Activated T-helper 2 cell treated with anti-CD3 and anti-CD28 coated beads, Interferon-gamma antibody, Interleukin-2, Interleukin-4, amounts not matched to agents 10 μg/mL and 5 μg/mL and 100 μg/mL, durations not matched to agents 14 hours and 24 hours and 36 hours (primary cell): ENCODE measurements at regions not wholly inside any gene's neighbourhood (a gene's known extent, or its start where the extent isn't known, plus 50 kb on each side); places are given as distances from the start of the nearest gene placed in this dataset.

ENCODE experiments used
- DNase-seq: peaks from one replicate; pipeline ENCODE4 v3.0.0; 2021; ENCODE audit warnings: low spot score
- H3K27ac Mint-ChIP-seq: one replicate; pipeline ENCODE4 v1.8.0; 2021; ENCODE audit warnings: mixed read lengths
- H3K27me3 Mint-ChIP-seq: one replicate; pipeline ENCODE4 v1.8.0; 2021; ENCODE audit warnings: low read depth, mixed read lengths
- H3K36me3 Mint-ChIP-seq: one replicate; pipeline ENCODE4 v1.8.0; 2021; ENCODE audit warnings: low read depth, mixed read lengths
- H3K4me1 Mint-ChIP-seq: one replicate; pipeline ENCODE4 v1.8.0; 2021; ENCODE audit warnings: low read depth, mixed read lengths
- H3K4me3 Mint-ChIP-seq: one replicate; pipeline ENCODE4 v1.8.0; 2021; ENCODE audit warnings: low read depth, mild to moderate bottlenecking, moderate library complexity, mixed read lengths
- H3K9me3 Mint-ChIP-seq: one replicate; pipeline ENCODE4 v1.8.0; 2021; ENCODE audit warnings: mixed read lengths
- intact Hi-C: fragments of 100-400 bp; cut with micrococcal nuclease; formaldehyde crosslinking; loops from one replicate; pipeline ENCODE4 v1.15.1; 2023

DNA sequence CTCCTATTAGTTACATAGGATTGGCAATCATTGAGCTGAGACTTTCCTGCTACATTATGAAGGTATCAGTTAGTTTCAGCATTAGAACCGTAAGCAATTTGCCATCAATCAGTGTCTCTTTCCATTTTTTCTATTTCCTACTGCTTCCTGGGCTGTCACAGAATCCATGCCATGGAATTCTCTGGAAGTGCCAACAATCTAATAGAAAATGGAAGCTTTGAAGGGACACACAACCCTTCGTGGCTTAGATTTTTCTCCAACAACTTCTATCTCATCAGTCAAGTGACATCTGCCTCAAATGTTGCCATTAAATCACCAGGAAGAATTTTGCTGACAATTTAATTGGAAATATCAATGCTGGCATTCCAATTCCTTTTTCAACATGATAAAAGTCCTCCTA, 183.5 kb upstream of the PARD3B start:
- H3K36me3 Mint-ChIP-seq, result no peaks in the 10 kb centered on the region
- H3K27me3 Mint-ChIP-seq, result peaks cover 1% of the 10 kb centered on the region
- H3K4me3 Mint-ChIP-seq, result no peak overlapping the region

DNA sequence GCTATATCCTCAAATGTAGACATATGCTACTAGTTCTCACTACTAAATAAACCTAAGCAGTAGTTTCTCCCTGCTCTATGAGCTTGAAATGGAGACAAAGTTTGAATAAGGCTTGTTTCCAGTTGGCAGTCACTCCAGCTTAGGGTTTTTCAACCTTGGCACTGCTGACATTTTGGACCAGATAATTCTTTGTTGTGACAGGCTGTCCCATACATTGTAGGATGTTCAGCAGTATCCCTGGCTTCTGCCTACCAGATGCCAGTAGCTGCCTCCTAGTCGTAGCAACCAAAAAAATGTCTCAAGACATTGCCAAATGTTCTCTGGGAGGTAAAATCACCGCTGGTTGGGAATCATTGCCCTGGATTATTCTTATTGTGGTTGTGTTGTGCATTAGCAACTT, 182.7 kb upstream of the PARD3B start:
- Mint-ChIP-seq H3K9me3 (no peaks in the 10 kb centered on the region), H3K4me1 (no peaks in the 10 kb centered on the region), H3K4me3 (no peak overlapping the region), H3K27ac (no peak overlapping the region), H3K27me3 (peaks cover 1% of the 10 kb centered on the region), H3K36me3 (no peaks in the 10 kb centered on the region)
- DNase-seq, result no peak
- intact Hi-C loops, result no loop called here

More for the DNA sequence above, 183.5 kb upstream of the PARD3B start:
- no peak for DNase-seq
- no peak overlapping the region for H3K27ac Mint-ChIP-seq
- no peaks in the 10 kb centered on the region for H3K9me3 Mint-ChIP-seq
- no peaks in the 10 kb centered on the region for H3K4me1 Mint-ChIP-seq
- intact Hi-C loops, result no loop called here

DNA sequence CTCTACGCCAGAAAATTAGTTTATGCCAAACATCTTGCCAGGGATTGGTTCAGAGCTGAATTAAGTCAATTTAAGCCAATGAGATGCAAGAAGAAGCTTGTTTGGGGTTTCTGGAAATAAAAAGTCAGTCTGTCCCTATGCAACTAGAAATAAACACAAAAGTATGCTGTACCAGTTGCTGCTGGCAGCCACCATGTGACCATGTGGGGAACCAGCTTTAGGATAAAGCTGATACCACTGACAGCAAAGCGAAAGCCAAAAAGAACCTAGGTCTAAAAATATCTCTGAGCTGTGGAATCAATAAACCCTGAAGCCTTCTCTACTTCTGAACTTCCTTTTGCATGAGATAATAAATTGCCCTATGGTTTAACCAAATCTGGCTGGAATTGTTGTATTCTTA, 181.8 kb upstream of the PARD3B start:
- no peak overlapping the region for H3K27ac Mint-ChIP-seq

GRCh38 chr2:204364860-204365535, 180.3 kb upstream of the PARD3B start:
- intact Hi-C loops, result no loop called here
- no peak overlapping the region for H3K27ac Mint-ChIP-seq
- H3K4me1 Mint-ChIP-seq, result no peaks in the 10 kb centered on the region
- H3K4me3 Mint-ChIP-seq, result no peak overlapping the region
- peaks cover 2% of the 10 kb centered on the region for H3K27me3 Mint-ChIP-seq
- no peak for DNase-seq
- H3K9me3 Mint-ChIP-seq, result no peaks in the 10 kb centered on the region
- H3K36me3 Mint-ChIP-seq, result no peaks in the 10 kb centered on the region

More for the DNA sequence above, 181.8 kb upstream of the PARD3B start:
- Mint-ChIP-seq H3K4me1 (no peaks in the 10 kb centered on the region), H3K36me3 (no peaks in the 10 kb centered on the region), H3K27me3 (peaks cover 1% of the 10 kb centered on the region), H3K9me3 (no peaks in the 10 kb centered on the region), H3K4me3 (no peak overlapping the region)
- intact Hi-C loops, result no loop called here
- DNase-seq, result no peak

DNA sequence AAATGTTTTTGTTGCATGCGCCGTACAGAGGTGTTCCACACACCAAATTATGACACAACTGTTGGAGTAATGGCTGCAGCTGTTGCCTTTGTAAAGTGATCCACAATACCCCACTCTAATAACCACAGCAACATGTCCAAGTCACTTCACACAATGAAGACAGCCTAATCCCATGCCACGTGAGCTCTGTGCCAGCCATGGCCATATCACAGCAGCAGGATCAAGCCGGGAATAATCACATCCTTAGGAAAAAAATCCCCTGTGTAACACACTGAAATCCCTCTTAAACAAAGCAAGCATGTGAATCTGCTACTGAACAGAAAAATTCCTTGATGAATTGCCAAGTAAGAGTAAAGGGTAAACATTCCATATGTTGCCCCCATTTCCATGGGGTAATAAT, 179.5 kb upstream of the PARD3B start:
- Mint-ChIP-seq H3K27me3 (peaks cover 5% of the 10 kb centered on the region), H3K4me1 (no peaks in the 10 kb centered on the region), H3K36me3 (no peaks in the 10 kb centered on the region), H3K27ac (no peak overlapping the region), H3K4me3 (no peak overlapping the region), H3K9me3 (no peaks in the 10 kb centered on the region)
- no peak for DNase-seq
- intact Hi-C loops, result no loop called here

GRCh38 chr2:204367466-204367865, 177.8 kb upstream of the PARD3B start:
- intact Hi-C loops, result no loop called here
- Mint-ChIP-seq H3K9me3 (no peaks in the 10 kb centered on the region), H3K36me3 (no peaks in the 10 kb centered on the region), H3K27me3 (peaks cover 8% of the 10 kb centered on the region), H3K4me3 (no peak overlapping the region), H3K4me1 (no peaks in the 10 kb centered on the region), H3K27ac (no peak overlapping the region)
- no peak for DNase-seq

GRCh38 chr2:204370172-204370718, 175.0 kb upstream of the PARD3B start:
- no peak overlapping the region for H3K27ac Mint-ChIP-seq
- intact Hi-C loops, result no loop called here
- H3K4me3 Mint-ChIP-seq, result no peak overlapping the region
- no peaks in the 10 kb centered on the region for H3K4me1 Mint-ChIP-seq
- H3K27me3 Mint-ChIP-seq, result peaks cover 6% of the 10 kb centered on the region
- DNase-seq, result no peak
- H3K9me3 Mint-ChIP-seq, result no peaks in the 10 kb centered on the region
- no peaks in the 10 kb centered on the region for H3K36me3 Mint-ChIP-seq

GRCh38 chr2:204373942-204374341, 171.3 kb upstream of the PARD3B start:
- intact Hi-C loops, result no loop called here
- Mint-ChIP-seq H3K9me3 (no peaks in the 10 kb centered on the region), H3K4me3 (no peak overlapping the region), H3K4me1 (no peaks in the 10 kb centered on the region), H3K36me3 (no peaks in the 10 kb centered on the region), H3K27me3 (peaks cover 6% of the 10 kb centered on the region), H3K27ac (no peak overlapping the region)
- no peak for DNase-seq

DNA sequence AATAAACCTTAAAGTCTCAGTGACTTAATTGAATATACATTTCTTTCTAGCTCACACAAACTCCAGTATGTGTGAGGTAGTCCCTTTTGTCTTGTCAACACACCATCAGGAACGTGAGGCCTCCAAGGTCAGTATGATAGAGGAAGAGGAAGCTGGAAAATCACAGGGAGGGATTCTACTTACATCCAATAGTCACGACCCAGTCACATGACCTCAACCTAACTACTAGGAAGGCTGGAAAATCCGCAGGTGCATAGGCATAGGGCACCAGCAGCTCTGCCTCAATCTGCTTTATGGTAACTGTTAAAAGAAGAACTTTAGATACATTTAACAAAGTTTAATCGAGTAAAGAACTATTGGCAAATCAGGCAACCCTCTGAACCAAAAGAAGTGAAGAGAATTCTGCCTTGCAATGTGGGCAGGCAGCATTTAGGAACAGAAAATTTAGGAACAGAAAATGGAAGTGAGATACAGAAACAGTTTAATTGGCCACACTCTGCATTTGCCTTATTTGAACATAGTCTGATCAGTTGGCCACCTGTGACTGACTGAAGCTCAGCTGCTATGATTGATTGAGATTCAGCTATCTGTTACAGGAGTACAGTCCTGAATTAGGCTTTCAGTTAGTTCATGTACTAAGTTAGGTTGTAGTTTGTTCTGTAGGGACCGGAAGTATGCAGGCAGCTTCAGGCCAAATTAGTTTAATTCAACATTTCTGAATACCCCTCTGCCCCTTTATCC, 165.0 kb upstream of the PARD3B start:
- intact Hi-C loops, result no loop called here
- Mint-ChIP-seq H3K27me3 (peaks cover 1% of the 10 kb centered on the region), H3K4me1 (no peaks in the 10 kb centered on the region), H3K27ac (no peak overlapping the region), H3K9me3 (no peaks in the 10 kb centered on the region), H3K4me3 (no peak overlapping the region), H3K36me3 (no peaks in the 10 kb centered on the region)
- no peak for DNase-seq

DNA sequence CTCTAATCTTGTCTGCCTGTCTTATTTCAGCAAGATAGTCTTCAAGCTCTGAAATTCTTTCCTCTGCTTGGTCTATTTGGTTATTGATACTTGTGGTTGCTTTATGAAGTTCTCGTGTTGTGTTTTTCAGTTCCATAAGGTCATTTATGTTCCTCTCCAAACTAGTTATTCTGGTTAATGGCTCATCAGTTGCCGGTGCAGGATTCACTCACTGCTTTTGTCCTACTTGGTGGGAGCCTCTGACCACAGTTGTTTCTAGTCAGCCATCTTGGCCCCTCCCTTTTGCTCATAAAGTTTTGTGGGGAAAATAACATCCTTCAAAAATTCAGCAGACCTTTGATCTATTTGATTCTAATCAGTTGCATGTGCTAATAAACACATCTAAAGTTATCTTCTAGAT, 158.6 kb upstream of the PARD3B start:
- intact Hi-C loops, result no loop called here
- H3K27me3 Mint-ChIP-seq, result peaks cover 4% of the 10 kb centered on the region
- no peaks in the 10 kb centered on the region for H3K4me1 Mint-ChIP-seq

GRCh38 chr2:204389120-204389519, 156.2 kb upstream of the PARD3B start:
- peaks cover 7% of the 10 kb centered on the region for H3K27me3 Mint-ChIP-seq
- no peaks in the 10 kb centered on the region for H3K4me1 Mint-ChIP-seq
- no peaks in the 10 kb centered on the region for H3K36me3 Mint-ChIP-seq
- H3K4me3 Mint-ChIP-seq, result no peak overlapping the region
- no peak overlapping the region for H3K27ac Mint-ChIP-seq
- no peaks in the 10 kb centered on the region for H3K9me3 Mint-ChIP-seq
- no peak for DNase-seq
- intact Hi-C loops, result no loop called here

More for the DNA sequence above, 158.6 kb upstream of the PARD3B start:
- H3K27ac Mint-ChIP-seq, result no peak overlapping the region
- no peaks in the 10 kb centered on the region for H3K9me3 Mint-ChIP-seq
- H3K4me3 Mint-ChIP-seq, result no peak overlapping the region
- no peaks in the 10 kb centered on the region for H3K36me3 Mint-ChIP-seq
- DNase-seq, result no peak

DNA sequence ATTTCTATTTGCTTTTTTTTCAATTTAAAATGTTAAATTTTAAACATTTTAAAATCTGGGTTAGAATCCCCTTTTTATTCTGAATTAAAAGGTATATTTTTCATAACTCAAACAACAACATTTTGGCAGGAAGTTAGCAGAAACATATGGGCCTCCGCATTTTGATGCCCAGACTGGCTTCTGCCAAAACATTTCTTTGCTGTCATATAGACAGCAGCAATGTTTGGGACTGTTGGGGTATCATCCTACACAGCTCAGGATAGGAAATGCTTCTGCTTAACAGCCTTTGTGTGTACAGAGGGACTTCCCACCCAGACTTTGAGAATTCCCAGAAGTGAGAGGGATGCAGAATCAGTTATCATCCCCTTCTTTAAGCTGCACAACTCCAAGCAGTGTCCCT, 155.4 kb upstream of the PARD3B start:
- no peaks in the 10 kb centered on the region for H3K9me3 Mint-ChIP-seq

DNA sequence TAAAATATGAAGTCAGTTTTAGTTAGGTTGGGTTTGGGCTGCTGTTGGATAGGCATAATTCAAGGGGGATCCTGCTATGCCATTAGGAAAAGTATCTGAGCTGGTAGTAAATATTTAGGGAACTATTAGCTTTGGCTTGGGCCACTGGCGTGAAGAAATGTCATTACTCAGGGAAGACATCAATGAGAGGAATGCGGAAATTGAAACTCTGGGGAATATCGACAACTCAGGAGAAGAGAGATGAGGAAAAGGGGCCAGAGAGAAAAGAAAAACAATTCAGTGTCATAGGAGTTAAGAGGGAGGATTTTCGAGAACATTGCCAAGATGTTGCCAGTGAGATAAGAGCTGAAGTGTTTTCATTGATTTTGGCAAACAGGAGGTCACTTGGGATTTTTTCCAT, 149.7 kb upstream of the PARD3B start:
- Mint-ChIP-seq H3K9me3 (no peaks in the 10 kb centered on the region), H3K4me3 (no peak overlapping the region), H3K36me3 (no peaks in the 10 kb centered on the region), H3K27ac (no peak overlapping the region), H3K27me3 (peaks cover 12% of the 10 kb centered on the region), H3K4me1 (no peaks in the 10 kb centered on the region)
- intact Hi-C loops, result no loop called here
- DNase-seq, result no peak

More for the DNA sequence above, 155.4 kb upstream of the PARD3B start:
- no peak overlapping the region for H3K27ac Mint-ChIP-seq
- no peak for DNase-seq
- H3K36me3 Mint-ChIP-seq, result no peaks in the 10 kb centered on the region
- intact Hi-C loops, result no loop called here
- no peak overlapping the region for H3K4me3 Mint-ChIP-seq
- no peaks in the 10 kb centered on the region for H3K4me1 Mint-ChIP-seq
- peaks cover 7% of the 10 kb centered on the region for H3K27me3 Mint-ChIP-seq
